Lung (tissue), 11 donors: ENCODE measurements at regions not wholly inside any gene's neighbourhood (a gene's known extent, or its start where the extent isn't known, plus 50 kb on each side); places are given as distances from the start of the nearest gene placed in this dataset.

Source experiments
- ATAC-seq: fragments of 200-7000 bp; cut with Tn5 transposase; one replicate; pipeline ENCODE4 v1.9.1; 2020; ENCODE audit warnings: moderate number of reproducible peaks; ENCODE audit not compliant: insufficient read depth, low FRiP score
- DNase-seq, 3 donors: peaks; one replicate each; pipeline ENCODE4 v3.0.0-alpha.2; 2013 to 2017
- H3K27ac ChIP-seq, 2 donors: one replicate each; pipeline ENCODE4 v1.5.1; 2013; ENCODE audit warnings: mild to moderate bottlenecking in 2 of 2, moderate library complexity in 2 of 2, control low read depth in 1 of 2, inconsistent platforms in 1 of 2, low read depth in 1 of 2, low read length in 1 of 2
- H3K27me3 ChIP-seq, 3 donors: one replicate each; pipeline ENCODE4 v1.5.1; 2013; ENCODE audit warnings: low read length in 2 of 3; ENCODE audit not compliant: control insufficient read depth in 3 of 3, insufficient read depth in 3 of 3
- H3K36me3 ChIP-seq, 4 donors: one replicate each; pipeline ENCODE4 v1.5.1; 2013; ENCODE audit warnings: low read length in 4 of 4, mild to moderate bottlenecking in 1 of 4, moderate library complexity in 1 of 4; ENCODE audit not compliant: control insufficient read depth in 4 of 4, insufficient read depth in 4 of 4
- H3K4me1 ChIP-seq, 5 donors: one replicate each; pipeline ENCODE4 v1.5.1; 2013; ENCODE audit warnings: low read length in 5 of 5, mild to moderate bottlenecking in 2 of 5, moderate library complexity in 1 of 5; ENCODE audit not compliant: control insufficient read depth in 5 of 5, insufficient read depth in 5 of 5
- H3K4me3 ChIP-seq: one replicate; pipeline ENCODE4 v1.5.1; 2013; ENCODE audit warnings: mild to moderate bottlenecking, control low read depth, moderate library complexity
- H3K9ac ChIP-seq, 2 donors: one replicate each; pipeline ENCODE4 v1.5.1; 2013; ENCODE audit warnings: low read length in 2 of 2, control low read depth in 1 of 2; ENCODE audit not compliant: insufficient read depth in 1 of 2
- H3K9me3 ChIP-seq, 4 donors: one replicate each; pipeline ENCODE4 v1.5.1; 2013; ENCODE audit warnings: low read length in 3 of 4, mild to moderate bottlenecking in 1 of 4, moderate library complexity in 1 of 4; ENCODE audit not compliant: control insufficient read depth in 4 of 4, insufficient read depth in 3 of 4
- CTCF ChIP-seq: IDR thresholded peaks from 2 replicates; pipeline ENCODE4 v1.5.1; 2012; ENCODE audit warnings: mild to moderate bottlenecking; ENCODE audit errors: control extremely low read depth, extremely low read depth
- WGBS, 2 donors: extraction: QIAGEN DNeasy Blood & Tissue Kit; methylation state at CpG; one replicate each; pipeline ENCODE4 v1.1.7; 2013; 5-methylcytosine and 5-hydroxymethylcytosine counted together
- donor health status: control.
- donor health status: control.
- donor health status: Bipolar disorder and iron deficiency.
- donor health status: healthy.
- donor health status: DM: yes; HTN: yes; CAD: no.

- TF ChIP-seq CTCF: no peak
- Histone ChIP-seq H3K4me1 (peaks cover 0 to 8% (median 0%) of the 10 kb centered on the region in 5 donors), H3K9ac (no peak overlapping the region), H3K36me3 (no peaks in the 10 kb centered on the region), H3K27me3 (no peaks in the 10 kb centered on the region), H3K4me3 (no peak overlapping the region), H3K27ac (no peak overlapping the region), H3K9me3 (peaks cover 0 to 4% (median 0%) of the 10 kb centered on the region in 4 donors)
- DNase-seq (no peak), ATAC-seq (no peak)
- WGBS, 2 donors: 80 to 81% methylated on average over 7 of the region's 7 CpGs
Measured at GRCh38 chr15:69909719-69910444, 187.8 kb downstream of the TLE3 start.

DNA sequence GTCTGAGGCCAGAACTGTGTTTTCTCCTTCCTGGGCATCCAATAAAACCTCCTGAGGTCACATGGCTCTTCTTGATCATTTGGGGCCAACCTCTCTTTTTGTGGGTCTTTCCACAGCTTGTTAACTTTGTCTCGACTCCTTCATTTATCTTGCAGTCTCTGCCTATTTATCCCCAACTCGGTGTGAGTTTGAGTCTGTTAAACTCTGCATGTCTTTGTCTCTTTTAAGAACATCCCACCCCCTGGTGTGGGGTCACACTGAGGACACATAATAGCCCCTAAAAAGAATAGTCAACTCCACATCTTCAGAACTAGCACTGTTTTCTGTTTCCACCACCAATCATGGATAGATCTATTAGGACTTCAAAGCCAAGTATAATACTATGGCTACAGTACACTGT lies 187.2 kb downstream of the TLE3 start:
- DNase-seq: no peak
- Histone ChIP-seq H3K36me3 (no peaks in the 10 kb centered on the region), H3K4me1 (peaks cover 0 to 8% (median 0%) of the 10 kb centered on the region in 5 donors), H3K9me3 (peaks cover 0 to 4% (median 0%) of the 10 kb centered on the region in 4 donors), H3K27ac (no peak overlapping the region), H3K27me3 (no peaks in the 10 kb centered on the region), H3K9ac (no peak overlapping the region), H3K4me3 (no peak overlapping the region)
- TF ChIP-seq CTCF: no peak
- ATAC-seq: no peak
- 78 to 92% methylated on average over 2 of the region's 2 CpGs for WGBS, 2 donors

DNA sequence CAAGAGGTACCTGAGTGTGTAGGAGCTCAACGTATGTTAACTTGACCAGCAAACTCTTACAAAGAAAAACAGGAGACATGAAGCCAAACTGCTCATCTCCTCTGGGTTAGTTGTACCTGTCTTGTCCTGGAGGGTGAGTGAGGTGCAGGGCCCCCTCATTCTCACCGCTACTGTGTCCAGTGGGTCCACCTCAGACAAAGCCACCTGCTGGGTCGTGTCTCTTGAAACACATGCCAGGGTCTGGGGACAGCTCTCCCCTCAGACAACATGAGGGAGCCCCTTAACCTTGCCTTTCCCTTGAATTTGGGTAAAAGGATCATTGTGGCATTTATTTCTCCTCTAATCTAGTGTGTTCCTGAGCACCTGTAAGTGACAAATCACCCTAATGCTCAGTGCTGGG lies 185.6 kb downstream of the TLE3 start:
- no peaks in the 10 kb centered on the region for H3K27me3 ChIP-seq
- H3K4me3 ChIP-seq: no peak overlapping the region
- TF ChIP-seq CTCF: no peak
- H3K4me1 ChIP-seq: peaks cover 0 to 8% (median 0%) of the 10 kb centered on the region in 5 donors
- H3K36me3 ChIP-seq: no peaks in the 10 kb centered on the region
- H3K27ac ChIP-seq: no peak overlapping the region
- DNase-seq: no peak
- H3K9ac ChIP-seq: no peak overlapping the region
- WGBS, 2 donors: 85 to 93% methylated on average over 3 of the region's 3 CpGs
- H3K9me3 ChIP-seq: peaks cover 0 to 4% (median 0%) of the 10 kb centered on the region in 4 donors
- no peak for ATAC-seq
